H1 (cell line): ENCODE measurements at regions not wholly inside any gene's neighbourhood (a gene's known extent, or its start where the extent isn't known, plus 50 kb on each side); places are given as distances from the start of the nearest gene placed in this dataset.

Experiments used
- CTCF ChIA-PET: fragments of 300-600 bp; sonication (Branson Sonifier 250); formaldehyde crosslinking; loops from one replicate; lab custom pipeline; 2021; ENCODE audit not compliant: partially characterized antibody; lab: Charles Lee
- POLR2A ChIA-PET: fragments of 300-600 bp; sonication (Branson Sonifier 250); formaldehyde crosslinking; loops from one replicate; lab custom pipeline; 2021; ENCODE audit warnings: inconsistent platforms; ENCODE audit not compliant: partially characterized antibody; lab: Charles Lee
- DNase-seq, 2 experiments: peaks; one replicate each; pipeline versions ENCODE4 v3.0.0 to v3.0.0-alpha.2; 2010 to 2022; ENCODE audit warnings: low spot score in 2 of 2, low read depth in 1 of 2, mixed read lengths in 1 of 2
- FAIRE-seq: peaks from 2 replicates; lab custom pipeline; 2011; peaks lifted over from hg19 to GRCh38; lab: Jason Lieb, UNC
- H2AFZ ChIP-seq: 2 replicates; pipeline ENCODE4 v1.8.1; 2012; ENCODE audit warnings: low read length, inconsistent platforms
- H2AK5ac ChIP-seq: 2 replicates; pipeline ENCODE4 v1.6.1; 2013; ENCODE audit warnings: low read depth, low read length
- H2BK120ac ChIP-seq: replicated peaks from 2 replicates; pipeline ENCODE3; 2013; ENCODE audit warnings: low read depth, low read length, inconsistent platforms
- H2BK12ac ChIP-seq: 2 replicates; pipeline ENCODE4 v1.6.1; 2013; ENCODE audit warnings: low read depth, low read length
- H2BK15ac ChIP-seq: 2 replicates; pipeline ENCODE4 v1.6.1; 2013; ENCODE audit warnings: low read length
- H2BK20ac ChIP-seq: 2 replicates; pipeline ENCODE4 v1.6.1; 2013; ENCODE audit warnings: low read length
- H2BK5ac ChIP-seq: 2 replicates; pipeline ENCODE4 v1.6.1; 2013; ENCODE audit warnings: low read depth, low read length
- H3K14ac ChIP-seq: 2 replicates; pipeline ENCODE4 v1.6.1; 2013; ENCODE audit warnings: inconsistent platforms; ENCODE audit not compliant: insufficient read length
- H3K18ac ChIP-seq: 2 replicates; pipeline ENCODE4 v1.6.1; 2013; ENCODE audit warnings: low read length; ENCODE audit errors: extremely low read depth
- H3K23ac ChIP-seq: 2 replicates; pipeline ENCODE4 v1.6.1; 2013; ENCODE audit warnings: inconsistent platforms; ENCODE audit not compliant: insufficient read length
- H3K23me2 ChIP-seq: 2 replicates; pipeline ENCODE4 v1.6.1; 2013; ENCODE audit warnings: low read depth, low read length
- H3K27ac ChIP-seq: 2 replicates; pipeline ENCODE4 v1.6.1; 2011; ENCODE audit warnings: low read depth, low read length, inconsistent platforms
- H3K27me3 ChIP-seq, 4 experiments: replicated peaks in 1 of 4; 1 replicate in 1 of 4; 2 replicates in 3 of 4; pipeline versions ENCODE4 v1.6.1 to v1.8.1; 2011 to 2013; ENCODE audit warnings: low read length in 3 of 4, mild to moderate bottlenecking in 3 of 4, inconsistent platforms in 2 of 4, mixed read lengths in 2 of 4, moderate library complexity in 1 of 4; ENCODE audit not compliant: control insufficient read depth in 3 of 4, insufficient read depth in 3 of 4; ENCODE audit errors: extremely low read depth in 1 of 4
- H3K36me3 ChIP-seq, 4 experiments: 2 replicates each; pipeline versions ENCODE4 v1.6.1 to v1.8.1; 2011 to 2013; ENCODE audit warnings: mild to moderate bottlenecking in 4 of 4, low read length in 3 of 4, moderate library complexity in 2 of 4, control low read depth in 1 of 4, inconsistent platforms in 1 of 4; ENCODE audit not compliant: insufficient read depth in 4 of 4, control insufficient read depth in 2 of 4
- H3K4ac ChIP-seq: replicated peaks from 2 replicates; pipeline ENCODE3; 2013; ENCODE audit warnings: low read length, low read depth, mixed read lengths, inconsistent platforms; ENCODE audit not compliant: insufficient read length
- H3K4me1 ChIP-seq, 4 experiments: replicated peaks in 1 of 4; 1 replicate in 1 of 4; 2 replicates in 3 of 4; pipeline versions ENCODE4 v1.6.1 to v1.8.1; 2011 to 2013; ENCODE audit warnings: low read length in 3 of 4, inconsistent platforms in 2 of 4, mixed read lengths in 1 of 4; ENCODE audit not compliant: insufficient read depth in 4 of 4, control insufficient read depth in 3 of 4
- H3K4me2 ChIP-seq, 2 experiments: 2 replicates each; pipeline versions ENCODE4 v1.6.1 to v1.8.1; 2011 to 2013; ENCODE audit warnings: low read depth in 2 of 2, low read length in 2 of 2, control low read depth in 1 of 2, inconsistent platforms in 1 of 2, mild to moderate bottlenecking in 1 of 2; ENCODE audit not compliant: insufficient read depth in 1 of 2
- H3K4me3 ChIP-seq, 4 experiments: fragments of 200-600, 300-600 bp in 1 of 4; sonication (generic), shearing (Covaris generic), sonication (Bioruptor Twin) in 1 of 4; 2 replicates each; pipeline versions ENCODE4 v1.5.1 to v1.8.1; 2011 to 2016; ENCODE audit warnings: low read length in 4 of 4, low read depth in 3 of 4, control low read depth in 2 of 4, inconsistent platforms in 2 of 4, mild to moderate bottlenecking in 2 of 4, mixed read lengths in 1 of 4, moderate library complexity in 1 of 4; ENCODE audit not compliant: insufficient read depth in 2 of 4; ENCODE audit errors: extremely low read depth in 1 of 4
- H3K56ac ChIP-seq: replicated peaks from 2 replicates; pipeline ENCODE3; 2013; ENCODE audit warnings: low read depth, mild to moderate bottlenecking, mixed read lengths, low read length, inconsistent platforms; ENCODE audit not compliant: insufficient read length
- H3K79me1 ChIP-seq: 2 replicates; pipeline ENCODE4 v1.6.1; 2013; ENCODE audit warnings: low read depth, low read length, control low read depth
- H3K79me2 ChIP-seq, 2 experiments: 2 replicates each; pipeline versions ENCODE4 v1.6.1 to v1.8.1; 2012 to 2013; ENCODE audit warnings: low read length in 2 of 2, mild to moderate bottlenecking in 2 of 2, inconsistent platforms in 1 of 2; ENCODE audit not compliant: insufficient read depth in 2 of 2, control insufficient read depth in 1 of 2
- H3K9ac ChIP-seq, 4 experiments: replicated peaks in 1 of 4; 1 replicate in 1 of 4; 2 replicates in 3 of 4; pipeline versions ENCODE4 v1.6.1 to v1.8.1; 2011 to 2013; ENCODE audit warnings: low read depth in 3 of 4, low read length in 3 of 4, control low read depth in 2 of 4, mild to moderate bottlenecking in 2 of 4, moderate library complexity in 2 of 4, inconsistent platforms in 1 of 4; ENCODE audit errors: extremely low read depth in 1 of 4
- H3K9me3 ChIP-seq, 2 experiments: 2 replicates each; pipeline versions ENCODE4 v1.6.1 to v1.8.1; 2012 to 2013; ENCODE audit warnings: mild to moderate bottlenecking in 2 of 2, moderate library complexity in 2 of 2, control low read depth in 1 of 2, inconsistent platforms in 1 of 2, low read depth in 1 of 2, low read length in 1 of 2, mixed read lengths in 1 of 2; ENCODE audit not compliant: insufficient read depth in 2 of 2
- H4K20me1 ChIP-seq, 2 experiments: replicated peaks in 1 of 2; 2 replicates each; pipeline versions ENCODE3 to v1.8.1; 2011 to 2013; ENCODE audit warnings: inconsistent platforms in 2 of 2, low read length in 2 of 2, mild to moderate bottlenecking in 1 of 2; ENCODE audit not compliant: insufficient read depth in 2 of 2, control insufficient read depth in 1 of 2
- H4K5ac ChIP-seq: 2 replicates; pipeline ENCODE4 v1.6.1; 2013; ENCODE audit warnings: low read length, low read depth, mixed read lengths, inconsistent platforms; ENCODE audit not compliant: insufficient read length
- H4K8ac ChIP-seq: 2 replicates; pipeline ENCODE4 v1.8.0; 2013; ENCODE audit warnings: mild to moderate bottlenecking, moderate library complexity, low read length, inconsistent platforms; ENCODE audit not compliant: insufficient read depth; ENCODE audit errors: extremely low read depth
- H4K91ac ChIP-seq: replicated peaks from 2 replicates; pipeline ENCODE3; 2013; ENCODE audit warnings: low read length, mixed read lengths, inconsistent platforms; ENCODE audit not compliant: insufficient read length
- EZH2 ChIP-seq: fragments of 200-600 bp; sonication (generic); IDR thresholded peaks from 2 replicates; pipeline ENCODE4 v1.7.1; 2012; ENCODE audit warnings: low read depth, mild to moderate bottlenecking, moderate library complexity, low read length, inconsistent platforms; ENCODE audit not compliant: severe bottlenecking
- JUN ChIP-seq: IDR thresholded peaks from 2 replicates; pipeline ENCODE4 v1.6.1; 2011; ENCODE audit warnings: low read depth, mild to moderate bottlenecking, improper control_type of control experiment, low read length
- KDM4A ChIP-seq: IDR thresholded peaks from one replicate; pipeline ENCODE4 v1.7.1; 2012; ENCODE audit warnings: low read depth, mild to moderate bottlenecking, moderate library complexity, low read length, inconsistent platforms; ENCODE audit not compliant: severe bottlenecking
- KDM5A ChIP-seq: fragments of 200-600 bp; IDR thresholded peaks from 2 replicates; pipeline ENCODE4 v1.7.1; 2012; ENCODE audit warnings: mild to moderate bottlenecking, low read length, inconsistent platforms, mixed read lengths
- RAD21 ChIP-seq, 2 experiments: IDR thresholded peaks in 1 of 2; conservative IDR thresholded peaks in 1 of 2; 2 replicates each; pipeline ENCODE4 v1.6.1; 2011; ENCODE audit warnings: low read depth in 2 of 2, low read length in 2 of 2, improper control_type of control experiment in 1 of 2, inconsistent platforms in 1 of 2, mild to moderate bottlenecking in 1 of 2, moderate library complexity in 1 of 2
- TCF12 ChIP-seq: IDR thresholded peaks from 2 replicates; pipeline ENCODE4 v1.6.1; 2011; ENCODE audit warnings: low read depth, mild to moderate bottlenecking, low read length
- WGBS, 2 experiments: shearing (Covaris generic) in 1 of 2; methylation state at CpG; one replicate each; pipeline versions ENCODE4 v1.1.6 to v1.1.7; 2013 to 2015; ENCODE audit warnings: low lambda C conversion rate in 2 of 2, mixed read lengths in 2 of 2, inconsistent platforms in 1 of 2, low coverage in 1 of 2, missing lambda C conversion rate in 1 of 2; ENCODE audit not compliant: insufficient replicate concordance in 2 of 2, insufficient coverage in 1 of 2, insufficient read length in 1 of 2; ENCODE audit errors: extremely low coverage in 1 of 2, missing lambda C conversion rate in 1 of 2; 5-methylcytosine and 5-hydroxymethylcytosine counted together
- TF ChIP-seq, protein P1 (sequence below), 3 experiments: IDR thresholded peaks; 1 replicate in 2 of 3; 2 replicates in 1 of 3; pipeline versions ENCODE4 v1.5.1 to v1.6.1; 2011; ENCODE audit warnings: low read length in 3 of 3, mild to moderate bottlenecking in 3 of 3, inconsistent platforms in 2 of 3, low read depth in 1 of 3, moderate library complexity in 1 of 3; ENCODE audit not compliant: insufficient read depth in 1 of 3; ENCODE audit errors: control extremely low read depth in 1 of 3
- TF ChIP-seq, protein P2 (sequence below): IDR thresholded peaks from 2 replicates; pipeline ENCODE4 v1.6.1; 2012; ENCODE audit warnings: low read length, inconsistent platforms

DNA sequence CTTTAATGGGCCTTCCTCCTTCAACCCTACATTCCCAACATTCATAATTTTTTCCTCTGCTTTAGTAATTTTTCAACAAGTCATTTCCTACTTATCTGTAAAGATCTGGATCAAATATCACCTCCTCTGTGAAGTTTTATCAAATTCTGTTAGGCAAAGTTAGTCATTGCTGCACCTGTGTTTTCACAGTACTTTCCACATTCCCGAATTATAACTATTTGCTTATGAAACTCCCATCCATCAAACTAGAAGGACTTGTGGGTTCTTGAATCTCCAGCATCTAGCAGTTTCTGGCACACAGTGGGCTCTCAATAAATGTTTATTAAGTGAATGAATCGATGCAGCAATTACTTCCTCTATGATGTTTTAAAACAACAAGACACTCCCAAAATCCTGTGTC lies 257.6 kb downstream of the HDGFL1 start:
- Histone ChIP-seq H3K79me1 (no peaks in the 10 kb centered on the region), H4K8ac (no peak overlapping the region), H2BK120ac (no peak overlapping the region), H2BK5ac (no peak overlapping the region), H2BK20ac (no peak overlapping the region), H3K9me3 (no peaks in the 10 kb centered on the region), H4K91ac (no peak overlapping the region), H2BK12ac (no peak overlapping the region), H4K5ac (no peak overlapping the region), H3K23me2 (no peaks in the 10 kb centered on the region), H3K23ac (no peak overlapping the region), H3K4me1 (peaks cover 0 to 3% (median 1%) of the 10 kb centered on the region in 4 experiments; a peak in 2 of 7 replicates), H3K4me3 (no peak overlapping the region), H3K4ac (no peak overlapping the region), H3K79me2 (no peaks in the 10 kb centered on the region), H3K9ac (no peak overlapping the region), H4K20me1 (no peaks in the 10 kb centered on the region), H3K4me2 (no peak overlapping the region), H2AK5ac (no peak overlapping the region), H3K14ac (no peak overlapping the region), H3K27ac (no peak overlapping the region), H3K36me3 (no peaks in the 10 kb centered on the region), H3K27me3 (no peaks in the 10 kb centered on the region), H3K18ac (no peak overlapping the region), H2AFZ (no peak overlapping the region), H2BK15ac (no peak overlapping the region), H3K56ac (no peak overlapping the region)
- 94% methylated on average over 2 of the region's 2 CpGs; no CpG with 5 or more reads in 1 of the 2 experiments for WGBS, 2 experiments
- FAIRE-seq: no peak
- CTCF ChIA-PET: interaction anchor here (1.0 to 1.3 kb wide), 2 partner anchors 24 to 41 kb away, joined by 3 to 5 read pairs; no protein-coding TSS in a partner anchor
- POLR2A ChIA-PET: no interaction called here
- no peak for DNase-seq
- TF ChIP-seq, protein P1, sequence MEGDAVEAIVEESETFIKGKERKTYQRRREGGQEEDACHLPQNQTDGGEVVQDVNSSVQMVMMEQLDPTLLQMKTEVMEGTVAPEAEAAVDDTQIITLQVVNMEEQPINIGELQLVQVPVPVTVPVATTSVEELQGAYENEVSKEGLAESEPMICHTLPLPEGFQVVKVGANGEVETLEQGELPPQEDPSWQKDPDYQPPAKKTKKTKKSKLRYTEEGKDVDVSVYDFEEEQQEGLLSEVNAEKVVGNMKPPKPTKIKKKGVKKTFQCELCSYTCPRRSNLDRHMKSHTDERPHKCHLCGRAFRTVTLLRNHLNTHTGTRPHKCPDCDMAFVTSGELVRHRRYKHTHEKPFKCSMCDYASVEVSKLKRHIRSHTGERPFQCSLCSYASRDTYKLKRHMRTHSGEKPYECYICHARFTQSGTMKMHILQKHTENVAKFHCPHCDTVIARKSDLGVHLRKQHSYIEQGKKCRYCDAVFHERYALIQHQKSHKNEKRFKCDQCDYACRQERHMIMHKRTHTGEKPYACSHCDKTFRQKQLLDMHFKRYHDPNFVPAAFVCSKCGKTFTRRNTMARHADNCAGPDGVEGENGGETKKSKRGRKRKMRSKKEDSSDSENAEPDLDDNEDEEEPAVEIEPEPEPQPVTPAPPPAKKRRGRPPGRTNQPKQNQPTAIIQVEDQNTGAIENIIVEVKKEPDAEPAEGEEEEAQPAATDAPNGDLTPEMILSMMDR (IDR thresholded peaks at IDR 0.05; ENCODE audit: control extremely low read depth in 1 of 3, insufficient read depth in 1 of 3, low read depth in 1 of 3, low read length in 3 of 3): no peak
- TF ChIP-seq TCF12 (no peak), KDM4A (no peak), EZH2 (no peak), KDM5A (no peak), RAD21 (IDR thresholded peaks at IDR 0.05 in 1 of 2, conservative IDR thresholded peaks at IDR 0.05 in 1 of 2; ENCODE audit: low read depth in 2 of 2, low read length in 2 of 2) (no peak), JUN (no peak)
- TF ChIP-seq, protein P2, sequence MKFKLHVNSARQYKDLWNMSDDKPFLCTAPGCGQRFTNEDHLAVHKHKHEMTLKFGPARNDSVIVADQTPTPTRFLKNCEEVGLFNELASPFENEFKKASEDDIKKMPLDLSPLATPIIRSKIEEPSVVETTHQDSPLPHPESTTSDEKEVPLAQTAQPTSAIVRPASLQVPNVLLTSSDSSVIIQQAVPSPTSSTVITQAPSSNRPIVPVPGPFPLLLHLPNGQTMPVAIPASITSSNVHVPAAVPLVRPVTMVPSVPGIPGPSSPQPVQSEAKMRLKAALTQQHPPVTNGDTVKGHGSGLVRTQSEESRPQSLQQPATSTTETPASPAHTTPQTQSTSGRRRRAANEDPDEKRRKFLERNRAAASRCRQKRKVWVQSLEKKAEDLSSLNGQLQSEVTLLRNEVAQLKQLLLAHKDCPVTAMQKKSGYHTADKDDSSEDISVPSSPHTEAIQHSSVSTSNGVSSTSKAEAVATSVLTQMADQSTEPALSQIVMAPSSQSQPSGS: no peak
